A673 (cell line): ENCODE measurements at regions not wholly inside any gene's neighbourhood (a gene's known extent, or its start where the extent isn't known, plus 50 kb on each side); places are given as distances from the start of the nearest gene placed in this dataset.
A peak's percentile ranks its signal among the peaks of the same experiment; 100 is the strongest.

Experiments
- BruUV-seq: library from RNA; stranded (reverse); fragments of 400-500 nt; replicated peaks from 2 replicates; lab custom pipeline; 2021; lab: Mats Ljungman, UMichigan
- CTCF ChIA-PET: fragments of 300-600 bp; sonication (Branson Sonifier 250); formaldehyde crosslinking; loops from one replicate; lab custom pipeline; 2022; ENCODE audit warnings: antibody characterized with exemption; lab: Charles Lee
- POLR2A ChIA-PET: fragments of 300-600 bp; sonication (Branson Sonifier 250); formaldehyde crosslinking; loops from one replicate; lab custom pipeline; 2022; ENCODE audit warnings: antibody characterized with exemption; ENCODE audit not compliant: low non-redundant PET; lab: Charles Lee
- DNase-seq: peaks from one replicate; pipeline ENCODE4 v3.0.0-alpha.2; 2015; ENCODE audit warnings: low spot score
- H3K27ac ChIP-seq: fragments of 200-600 bp; sonication (generic); 2 replicates; pipeline ENCODE4 v1.5.1; 2016; ENCODE audit warnings: mixed run types, low read depth, mild to moderate bottlenecking, mixed read lengths, antibody characterized with exemption, low read length; ENCODE audit not compliant: poor library complexity, severe bottlenecking
- H3K27me3 ChIP-seq: fragments of 200-600 bp; sonication (generic); replicated peaks from 2 replicates; pipeline ENCODE4 v1.6.1; 2017; ENCODE audit warnings: mixed run types, low read depth, mild to moderate bottlenecking, mixed read lengths, antibody characterized with exemption, low read length; ENCODE audit not compliant: insufficient read depth, poor library complexity
- H3K36me3 ChIP-seq: fragments of 200-600 bp; sonication (generic); 2 replicates; pipeline ENCODE4 v1.6.1; 2016; ENCODE audit warnings: mixed run types, mild to moderate bottlenecking, mixed read lengths, antibody characterized with exemption, low read length; ENCODE audit not compliant: insufficient read depth, poor library complexity, severe bottlenecking
- H3K4me1 ChIP-seq: fragments of 200-600 bp; sonication (generic); 2 replicates; pipeline ENCODE4 v1.6.1; 2017; ENCODE audit warnings: mixed run types, mild to moderate bottlenecking, mixed read lengths, antibody characterized with exemption, low read length; ENCODE audit not compliant: insufficient read depth, poor library complexity, severe bottlenecking
- H3K4me3 ChIP-seq: fragments of 200-600 bp; sonication (generic); 2 replicates; pipeline ENCODE4 v1.5.1; 2016; ENCODE audit warnings: low read depth, mixed run types, mild to moderate bottlenecking, mixed read lengths, low read length; ENCODE audit not compliant: poor library complexity, severe bottlenecking
- H3K9me3 ChIP-seq: fragments of 200-600 bp; sonication (generic); 2 replicates; pipeline ENCODE4 v1.6.1; 2016; ENCODE audit warnings: mixed run types, low read depth, mild to moderate bottlenecking, mixed read lengths, antibody characterized with exemption, low read length; ENCODE audit not compliant: poor library complexity, severe bottlenecking
- EZH2 ChIP-seq: fragments of 200-600 bp; sonication (generic); IDR thresholded peaks from 2 replicates; pipeline ENCODE4 v1.6.1; 2017; ENCODE audit warnings: borderline replicate concordance, low read depth, mild to moderate bottlenecking, mixed read lengths, antibody characterized with exemption, low read length; ENCODE audit not compliant: poor library complexity, severe bottlenecking
- intact Hi-C: fragments of 100-400 bp; cut with micrococcal nuclease; formaldehyde crosslinking; loops from one replicate; pipeline ENCODE4 v1.10.0; 2022; ENCODE audit not compliant: unreplicated experiment
- TF ChIP-seq, protein P1 (sequence below): fragments of 300-800, 200-600 bp; sonication (generic); conservative IDR thresholded peaks from 2 replicates; pipeline ENCODE4 v1.5.1; 2017; ENCODE audit warnings: low read depth, mild to moderate bottlenecking, antibody characterized with exemption, low read length, moderate library complexity, mixed read lengths

DNA sequence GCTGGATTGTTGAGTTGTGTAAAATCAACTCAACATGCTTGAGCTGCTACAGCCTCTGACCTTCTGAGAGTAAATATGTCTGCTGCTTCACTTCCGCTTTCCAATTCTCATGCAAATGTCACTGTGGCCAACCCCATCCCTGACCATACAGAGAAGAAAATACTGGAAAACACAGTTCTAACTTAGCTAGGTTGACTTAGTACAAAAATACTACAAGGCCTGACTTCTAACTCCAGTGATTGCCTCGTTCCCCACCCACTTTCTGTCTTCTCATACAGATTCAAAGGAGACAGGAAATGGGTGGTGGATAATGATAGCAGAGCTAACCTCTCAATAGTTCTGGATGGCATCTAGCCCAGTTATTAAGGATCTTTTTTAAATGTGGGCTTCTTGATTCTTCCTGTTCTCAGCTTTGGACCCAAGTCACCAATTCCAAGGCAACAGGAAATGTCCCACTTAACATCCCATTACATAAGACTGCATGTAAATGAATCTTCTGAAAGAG is 226.6 kb upstream of the SLC24A2 start:
- Histone ChIP-seq H3K9me3 (peaks cover 5% of the 10 kb centered on the region), H3K4me1 (peaks cover 14% of the 10 kb centered on the region), H3K36me3 (no peaks in the 10 kb centered on the region), H3K4me3 (no peak overlapping the region), H3K27ac (peak overlapping the region; percentile 78), H3K27me3 (no peaks in the 10 kb centered on the region)
- TF ChIP-seq, protein P1, sequence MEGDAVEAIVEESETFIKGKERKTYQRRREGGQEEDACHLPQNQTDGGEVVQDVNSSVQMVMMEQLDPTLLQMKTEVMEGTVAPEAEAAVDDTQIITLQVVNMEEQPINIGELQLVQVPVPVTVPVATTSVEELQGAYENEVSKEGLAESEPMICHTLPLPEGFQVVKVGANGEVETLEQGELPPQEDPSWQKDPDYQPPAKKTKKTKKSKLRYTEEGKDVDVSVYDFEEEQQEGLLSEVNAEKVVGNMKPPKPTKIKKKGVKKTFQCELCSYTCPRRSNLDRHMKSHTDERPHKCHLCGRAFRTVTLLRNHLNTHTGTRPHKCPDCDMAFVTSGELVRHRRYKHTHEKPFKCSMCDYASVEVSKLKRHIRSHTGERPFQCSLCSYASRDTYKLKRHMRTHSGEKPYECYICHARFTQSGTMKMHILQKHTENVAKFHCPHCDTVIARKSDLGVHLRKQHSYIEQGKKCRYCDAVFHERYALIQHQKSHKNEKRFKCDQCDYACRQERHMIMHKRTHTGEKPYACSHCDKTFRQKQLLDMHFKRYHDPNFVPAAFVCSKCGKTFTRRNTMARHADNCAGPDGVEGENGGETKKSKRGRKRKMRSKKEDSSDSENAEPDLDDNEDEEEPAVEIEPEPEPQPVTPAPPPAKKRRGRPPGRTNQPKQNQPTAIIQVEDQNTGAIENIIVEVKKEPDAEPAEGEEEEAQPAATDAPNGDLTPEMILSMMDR, result no peak
- no peak for TF ChIP-seq EZH2
- intact Hi-C loops, result no loop called here
- POLR2A ChIA-PET, result interaction anchor here (0.8 kb wide), 1 partner anchor 17 kb away, joined by 3 read pairs; no protein-coding TSS in a partner anchor
- BruUV-seq, result no TSS peak
- DNase-seq, result peak; percentile 93
- CTCF ChIA-PET, result no interaction called here

DNA sequence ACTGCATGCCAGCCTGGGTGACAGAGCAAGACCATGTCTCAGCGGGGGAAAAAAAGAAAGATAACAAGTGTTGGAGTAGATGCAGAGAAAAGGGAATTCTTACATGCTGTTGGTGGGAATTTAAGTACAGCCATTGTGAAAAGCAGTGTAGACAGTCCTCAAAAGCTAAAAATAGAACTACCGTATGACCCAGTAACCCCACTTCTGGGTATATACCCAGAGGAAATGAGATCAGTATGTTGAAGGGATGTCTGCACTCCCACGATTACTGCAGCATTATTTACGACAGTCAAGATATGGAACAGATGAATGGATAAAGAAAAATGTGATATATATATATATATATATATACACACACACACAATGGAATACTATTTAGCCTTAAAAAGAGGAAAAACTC is 225.3 kb upstream of the SLC24A2 start:
- no peak for DNase-seq
- ChIA-PET POLR2A (interaction anchor here (0.7 kb wide), 1 partner anchor 536 kb away, joined by 3 read pairs; no protein-coding TSS in a partner anchor), CTCF (no interaction called here)
- Histone ChIP-seq H3K9me3 (peaks cover 5% of the 10 kb centered on the region), H3K36me3 (no peaks in the 10 kb centered on the region), H3K27ac (no peak overlapping the region), H3K4me1 (peaks cover 14% of the 10 kb centered on the region), H3K4me3 (no peak overlapping the region), H3K27me3 (no peaks in the 10 kb centered on the region)
- no TSS peak for BruUV-seq
- intact Hi-C loops, result no loop called here
- no peak for TF ChIP-seq EZH2
- TF ChIP-seq, protein P1, result no peak

DNA sequence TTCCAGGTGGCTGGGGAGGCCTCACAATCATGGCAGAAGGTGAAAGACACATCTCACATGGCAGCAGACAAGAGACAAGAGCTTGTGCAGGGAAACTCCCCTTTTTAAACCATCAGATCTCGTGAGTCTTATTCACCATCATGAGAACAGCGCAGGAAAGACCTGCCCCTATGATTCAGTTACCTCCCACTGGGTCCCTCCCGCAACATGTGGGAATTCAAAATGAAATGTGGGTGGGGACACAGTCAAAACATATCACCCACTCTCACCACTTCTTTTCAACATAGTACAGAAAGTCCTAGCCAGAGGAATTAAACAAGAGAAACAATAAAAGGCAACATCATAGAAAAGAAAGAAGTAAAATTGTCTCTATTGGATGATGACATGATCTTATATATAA is 223.4 kb upstream of the SLC24A2 start:
- CTCF ChIA-PET, result no interaction called here
- intact Hi-C loops, result no loop called here
- BruUV-seq, result no TSS peak
- H3K4me3 ChIP-seq, result no peak overlapping the region
- no peaks in the 10 kb centered on the region for H3K36me3 ChIP-seq
- H3K4me1 ChIP-seq, result peaks cover 14% of the 10 kb centered on the region
- H3K9me3 ChIP-seq, result peaks cover 5% of the 10 kb centered on the region
- H3K27ac ChIP-seq, result no peak overlapping the region
- H3K27me3 ChIP-seq, result no peaks in the 10 kb centered on the region
- POLR2A ChIA-PET, result no interaction called here
- TF ChIP-seq EZH2, result no peak
- TF ChIP-seq, protein P1, result no peak
- no peak for DNase-seq
